Hepatocyte (in vitro differentiated cells): ENCODE measurements at regions not wholly inside any gene's neighbourhood (a gene's known extent, or its start where the extent isn't known, plus 50 kb on each side); places are given as distances from the start of the nearest gene placed in this dataset.

Source experiments
- DNase-seq: peaks from one replicate; pipeline ENCODE4 v3.0.0-alpha.2; 2016; ENCODE audit warnings: low spot score
- H2AFZ ChIP-seq: fragments of 200-600 bp; sonication (generic); 2 replicates; pipeline ENCODE4 v1.6.0; 2016; ENCODE audit warnings: antibody characterized with exemption, mild to moderate bottlenecking
- H3K27ac ChIP-seq: fragments of 200-600 bp; sonication (generic); 2 replicates; pipeline ENCODE4 v1.5.1; 2016; ENCODE audit warnings: mild to moderate bottlenecking
- H3K27me3 ChIP-seq: fragments of 200-600 bp; sonication (generic); 2 replicates; pipeline ENCODE4 v1.6.1; 2016
- H3K36me3 ChIP-seq: fragments of 200-600 bp; sonication (generic); replicated peaks from 2 replicates; pipeline ENCODE4 v1.5.1; 2016; ENCODE audit warnings: low read depth; ENCODE audit not compliant: insufficient read depth
- H3K4me1 ChIP-seq: fragments of 200-600 bp; sonication (generic); 2 replicates; pipeline ENCODE4 v1.5.1; 2016; ENCODE audit warnings: mild to moderate bottlenecking, moderate library complexity; ENCODE audit not compliant: insufficient read depth
- H3K4me2 ChIP-seq: fragments of 200-600 bp; sonication (generic); 2 replicates; pipeline ENCODE4 v1.6.0; 2016
- H3K4me3 ChIP-seq: fragments of 200-600 bp; sonication (generic); 2 replicates; pipeline ENCODE4 v1.5.1; 2016; ENCODE audit warnings: mild to moderate bottlenecking
- H3K79me2 ChIP-seq: fragments of 200-600 bp; sonication (generic); 2 replicates; pipeline ENCODE4 v1.6.0; 2017; ENCODE audit warnings: mild to moderate bottlenecking
- H3K9me2 ChIP-seq: fragments of 200-600 bp; sonication (generic); replicated peaks from 2 replicates; pipeline ENCODE4 v1.6.0; 2017; ENCODE audit warnings: mild to moderate bottlenecking; ENCODE audit not compliant: insufficient read depth
- H3K9me3 ChIP-seq: fragments of 200-600 bp; sonication (generic); 2 replicates; pipeline ENCODE4 v1.5.1; 2016; ENCODE audit warnings: low read depth, mild to moderate bottlenecking
- H4K20me1 ChIP-seq: fragments of 200-600 bp; sonication (generic); 2 replicates; pipeline ENCODE4 v1.6.0; 2016; ENCODE audit warnings: mild to moderate bottlenecking; ENCODE audit not compliant: insufficient read depth, poor library complexity, severe bottlenecking
- CTCF ChIP-seq: fragments of 200-600 bp; sonication (generic); IDR thresholded peaks from 2 replicates; pipeline ENCODE4 v1.5.1; 2016; ENCODE audit warnings: antibody characterized with exemption, mild to moderate bottlenecking; ENCODE audit not compliant: poor library complexity
- EZH2 ChIP-seq: fragments of 200-600 bp; sonication (generic); IDR thresholded peaks from 2 replicates; pipeline ENCODE4 v1.6.1; 2016; ENCODE audit warnings: antibody characterized with exemption, mild to moderate bottlenecking, borderline replicate concordance
- EZH2phosphoT487 ChIP-seq: fragments of 200-600 bp; sonication (generic); IDR thresholded peaks from one replicate; pipeline ENCODE4 v1.6.1; 2018; ENCODE audit warnings: antibody characterized with exemption, mild to moderate bottlenecking, low read depth, moderate library complexity; ENCODE audit not compliant: unreplicated experiment, severe bottlenecking
- WGBS: methylation state at CpG from one replicate; pipeline ENCODE4 v1.1.6; 2016; ENCODE audit warnings: low lambda C conversion rate; ENCODE audit errors: missing lambda C conversion rate; 5-methylcytosine and 5-hydroxymethylcytosine counted together

- Histone ChIP-seq H3K27ac (peak overlapping the region; percentile 63), H3K4me3 (no peak overlapping the region), H3K27me3 (no peaks in the 10 kb centered on the region), H3K36me3 (no peaks in the 10 kb centered on the region), H3K4me2 (no peak overlapping the region), H3K79me2 (no peaks in the 10 kb centered on the region), H4K20me1 (no peaks in the 10 kb centered on the region), H3K9me3 (no peaks in the 10 kb centered on the region), H2AFZ (no peak overlapping the region), H3K9me2 (no peaks in the 10 kb centered on the region), H3K4me1 (peaks cover 4% of the 10 kb centered on the region)
- DNase-seq, result peak; percentile 16
- 49% methylated on average over 6 of the region's 6 CpGs for WGBS
- TF ChIP-seq CTCF (no peak), EZH2phosphoT487 (no peak), EZH2 (no peak)
These were observed 124.9 kb upstream of the KCNJ16 start for GRCh38 chr17:69949973-69950695.

- no peak for DNase-seq
These were observed 124.2 kb upstream of the KCNJ16 start for GRCh38 chr17:69950701-69951418.

GRCh38 chr17:69954241-69954925, 120.6 kb upstream of the KCNJ16 start:
- DNase-seq, result no peak
- no peak for TF ChIP-seq EZH2phosphoT487
- TF ChIP-seq CTCF, result no peak
- TF ChIP-seq EZH2, result no peak
- Histone ChIP-seq H3K4me2 (no peak overlapping the region), H4K20me1 (no peaks in the 10 kb centered on the region), H3K36me3 (no peaks in the 10 kb centered on the region), H3K9me2 (no peaks in the 10 kb centered on the region), H2AFZ (no peak overlapping the region), H3K9me3 (no peaks in the 10 kb centered on the region), H3K79me2 (no peaks in the 10 kb centered on the region), H3K4me1 (peaks cover 4% of the 10 kb centered on the region), H3K27me3 (no peaks in the 10 kb centered on the region), H3K27ac (no peak overlapping the region), H3K4me3 (no peak overlapping the region)
- 78% methylated on average over 3 of the region's 3 CpGs for whole genome bisulfite sequencing

More at GRCh38 chr17:69950701-69951418, 124.2 kb upstream of the KCNJ16 start:
- Histone ChIP-seq H4K20me1 (no peaks in the 10 kb centered on the region), H3K79me2 (no peaks in the 10 kb centered on the region), H3K9me2 (no peaks in the 10 kb centered on the region), H3K27me3 (no peaks in the 10 kb centered on the region), H3K9me3 (no peaks in the 10 kb centered on the region), H2AFZ (no peak overlapping the region), H3K4me3 (no peak overlapping the region), H3K4me1 (peaks cover 4% of the 10 kb centered on the region), H3K4me2 (no peak overlapping the region), H3K27ac (peak overlapping the region; percentile 63), H3K36me3 (no peaks in the 10 kb centered on the region)
- TF ChIP-seq EZH2, result no peak

- Histone ChIP-seq H3K4me3 (no peak overlapping the region), H3K36me3 (no peaks in the 10 kb centered on the region), H3K27ac (no peak overlapping the region), H3K79me2 (no peaks in the 10 kb centered on the region), H3K9me2 (no peaks in the 10 kb centered on the region), H4K20me1 (no peaks in the 10 kb centered on the region), H3K4me2 (no peak overlapping the region), H2AFZ (no peak overlapping the region), H3K4me1 (no peaks in the 10 kb centered on the region), H3K27me3 (no peaks in the 10 kb centered on the region), H3K9me3 (no peaks in the 10 kb centered on the region)
- 91% methylated on average over 3 of the region's 3 CpGs for WGBS
- no peak for TF ChIP-seq EZH2
- TF ChIP-seq EZH2phosphoT487, result no peak
- TF ChIP-seq CTCF, result no peak
- no peak for DNase-seq
These were observed 117.0 kb upstream of the KCNJ16 start for GRCh38 chr17:69958063-69958462.
